Left renal cortex interstitium (tissue), 4 donors: ENCODE measurements at regions not wholly inside any gene's neighbourhood (a gene's known extent, or its start where the extent isn't known, plus 50 kb on each side); places are given as distances from the start of the nearest gene placed in this dataset.

Experiments used
- DNase-seq, 4 donors: peaks; one replicate each; pipeline ENCODE4 v3.0.0-alpha.2; 2013; ENCODE audit warnings: low read depth in 4 of 4, low spot score in 2 of 4, missing footprints in 1 of 4

DNA sequence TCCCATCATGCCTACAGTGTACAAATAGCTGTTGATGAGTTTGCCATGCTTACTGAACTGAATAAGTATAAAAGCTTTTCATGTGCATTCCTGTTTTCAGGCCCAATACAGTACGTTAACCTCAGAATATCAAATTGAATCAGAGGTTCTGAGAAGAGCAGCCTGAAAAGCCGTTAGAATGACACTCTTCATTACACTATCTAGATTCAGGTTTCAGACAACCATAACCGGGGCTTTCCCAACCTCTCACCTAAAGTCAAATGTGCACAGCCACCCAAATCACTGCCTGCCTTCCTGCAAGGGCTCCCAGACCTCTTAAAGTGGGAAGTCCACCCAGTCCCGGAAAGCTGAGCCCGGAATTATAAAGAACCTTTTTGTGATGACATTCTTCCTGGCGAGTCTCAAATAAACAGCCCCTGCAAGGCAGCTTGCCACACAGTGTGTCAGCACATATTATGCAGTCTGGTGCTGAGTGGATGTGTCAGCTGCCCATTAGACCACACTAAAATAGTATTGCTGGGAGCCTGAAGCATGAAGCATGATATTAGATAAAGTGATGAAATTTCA is 245.8 kb downstream of the TLE4 start:
- DNase-seq, result no peak

DNA sequence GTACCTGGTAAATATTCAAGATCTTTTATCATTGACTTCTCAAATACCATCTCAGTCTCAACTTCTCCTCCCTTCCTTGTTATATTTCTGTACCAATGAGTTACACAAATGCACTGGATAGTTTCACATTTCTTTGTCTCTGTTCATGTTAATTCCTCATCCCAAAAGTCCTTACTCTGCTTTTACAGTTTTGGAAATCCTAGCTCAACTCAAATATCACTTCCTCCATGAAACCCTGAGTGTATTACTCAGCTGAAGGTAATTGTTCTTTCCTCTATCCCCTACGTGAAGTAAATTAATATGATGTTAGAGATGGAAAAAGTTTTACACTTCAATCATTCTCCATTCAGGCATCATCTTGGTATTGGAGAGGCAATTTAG is 241.5 kb downstream of the TLE4 start:
- no peak for DNase-seq

DNA sequence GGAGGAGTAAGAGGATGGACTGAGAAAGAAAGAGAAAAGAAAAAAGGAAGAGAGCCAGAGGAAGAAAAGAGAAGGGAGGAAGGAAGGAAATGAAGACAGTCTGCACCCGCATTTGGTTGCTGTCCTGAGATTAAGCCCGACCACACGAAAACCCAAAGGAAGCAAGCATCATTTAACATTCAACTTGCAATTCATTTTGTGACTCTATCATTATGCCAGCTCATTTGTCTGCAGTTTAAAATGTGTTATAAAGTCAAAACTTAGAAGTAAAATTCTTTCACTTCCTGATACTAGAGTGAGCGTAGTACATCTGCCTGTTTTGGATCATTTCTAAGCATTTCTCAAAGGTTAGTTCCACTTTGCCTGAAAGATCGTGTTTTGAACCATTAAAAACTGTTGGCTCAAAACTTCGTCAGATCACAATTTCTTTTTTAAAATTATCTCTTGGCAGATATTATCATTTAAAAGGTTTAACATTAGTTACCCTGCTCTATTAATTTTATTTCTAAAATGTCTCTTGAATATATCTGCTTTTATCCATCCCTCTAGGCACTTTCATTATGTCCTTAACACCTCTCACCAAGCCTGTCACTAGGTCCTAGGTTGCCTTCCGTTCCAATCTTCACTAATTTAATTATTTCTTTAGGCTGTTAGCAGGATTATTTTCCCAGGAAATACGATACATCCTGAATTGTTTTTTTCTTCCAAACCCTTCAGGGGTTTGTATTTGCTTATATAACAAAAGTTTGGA is 240.9 kb downstream of the TLE4 start:
- DNase-seq, result no peak

DNA sequence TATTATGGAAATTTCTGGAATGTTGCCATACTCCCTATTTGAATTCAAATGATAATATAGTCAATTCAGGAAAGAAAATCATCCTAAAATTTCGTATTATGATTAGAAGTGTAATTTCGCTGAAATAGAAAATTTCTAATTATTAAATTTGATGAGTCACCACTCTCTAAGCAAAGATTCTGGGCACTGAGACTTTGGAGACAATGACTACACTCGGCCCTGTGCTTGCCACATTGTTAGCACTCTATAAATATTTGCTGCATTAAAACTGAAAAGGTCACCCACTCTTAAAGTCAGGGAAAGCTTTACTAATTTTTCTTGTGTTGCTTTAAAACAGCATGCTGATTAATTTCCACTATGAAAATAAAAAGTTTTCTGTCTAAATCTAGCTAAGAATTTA is 240.3 kb downstream of the TLE4 start:
- DNase-seq, result no peak

DNA sequence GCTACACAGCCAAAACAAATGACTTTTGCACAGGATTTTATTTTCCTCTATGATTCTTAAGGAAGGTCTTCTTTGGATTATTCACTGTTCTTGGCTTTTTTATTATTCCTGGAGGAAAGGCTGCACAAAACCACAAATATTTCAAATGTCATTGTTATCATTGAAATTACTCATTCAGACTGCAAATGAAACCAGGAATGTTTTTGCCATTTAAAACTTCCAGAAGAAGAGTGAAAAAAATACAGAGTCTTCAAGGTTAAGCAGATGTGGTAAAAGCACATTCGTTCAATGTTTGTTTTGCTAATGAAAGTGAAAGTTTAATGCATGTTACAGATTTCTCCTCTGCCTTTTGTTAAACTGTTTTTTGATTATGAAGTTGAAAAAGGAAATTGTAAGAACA is 238.2 kb downstream of the TLE4 start:
- no peak for DNase-seq

DNA sequence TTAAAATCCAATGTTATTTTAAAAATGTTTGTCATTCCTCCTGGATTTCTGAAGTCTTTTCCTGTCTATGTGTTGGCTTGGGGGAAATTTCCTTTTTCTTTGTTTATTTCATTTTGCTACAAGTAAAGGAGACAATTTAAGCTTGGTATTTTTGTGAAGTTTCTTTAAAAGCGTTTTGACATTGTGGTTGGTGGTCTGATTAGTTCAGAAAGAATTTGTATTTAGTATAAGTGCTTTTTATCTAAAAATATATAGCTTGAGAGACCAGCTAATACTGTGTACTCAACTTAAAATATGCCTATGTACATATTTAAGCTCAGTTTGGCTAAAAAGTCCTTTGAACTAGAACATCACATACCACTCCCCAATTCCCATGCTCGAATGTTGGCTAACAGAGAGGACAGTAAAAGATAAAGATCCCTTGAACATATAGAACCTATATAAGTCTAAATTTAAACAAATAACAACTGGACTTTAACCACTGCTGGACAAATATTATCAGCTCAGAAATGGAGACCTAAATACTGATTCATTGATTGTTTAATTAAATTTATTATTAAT is 237.6 kb downstream of the TLE4 start:
- DNase-seq, result no peak

DNA sequence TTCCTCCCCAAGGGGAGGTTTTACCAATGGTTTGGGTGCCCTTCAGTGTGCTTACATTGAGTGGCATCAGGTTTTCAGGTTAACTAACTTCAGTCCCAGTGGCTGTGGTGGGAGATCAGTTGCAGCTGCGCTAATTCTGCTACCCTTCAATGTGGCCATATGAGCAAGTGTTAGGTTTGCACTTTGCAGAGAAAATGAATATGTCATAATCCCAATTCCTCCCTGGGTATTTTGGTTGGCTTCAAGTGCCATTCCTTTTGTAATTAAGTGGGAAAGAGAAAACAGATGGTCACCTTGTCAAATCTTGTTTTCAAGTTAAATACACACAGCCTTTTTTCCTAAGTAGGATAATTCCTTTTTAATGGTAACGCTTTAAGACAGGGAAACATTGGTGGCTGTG is 236.2 kb downstream of the TLE4 start:
- no peak for DNase-seq

DNA sequence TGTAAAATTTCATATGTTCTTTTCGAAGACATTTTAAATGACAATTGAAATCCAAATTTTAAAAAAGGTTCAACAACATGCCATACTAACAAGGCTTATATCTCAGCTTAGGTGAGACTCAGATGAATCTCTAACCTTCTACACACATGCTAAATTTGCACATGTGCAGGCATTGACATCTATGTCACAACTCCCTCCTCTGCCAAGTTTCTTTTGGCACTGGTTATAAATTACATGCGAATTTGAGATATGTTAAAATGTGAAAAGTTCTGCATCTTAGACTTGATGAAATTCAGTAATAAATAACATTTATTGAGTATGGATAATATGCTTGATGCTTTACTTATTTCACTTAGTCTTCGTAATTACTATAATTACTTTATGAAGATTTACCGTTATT is 234.3 kb downstream of the TLE4 start:
- no peak for DNase-seq

DNA sequence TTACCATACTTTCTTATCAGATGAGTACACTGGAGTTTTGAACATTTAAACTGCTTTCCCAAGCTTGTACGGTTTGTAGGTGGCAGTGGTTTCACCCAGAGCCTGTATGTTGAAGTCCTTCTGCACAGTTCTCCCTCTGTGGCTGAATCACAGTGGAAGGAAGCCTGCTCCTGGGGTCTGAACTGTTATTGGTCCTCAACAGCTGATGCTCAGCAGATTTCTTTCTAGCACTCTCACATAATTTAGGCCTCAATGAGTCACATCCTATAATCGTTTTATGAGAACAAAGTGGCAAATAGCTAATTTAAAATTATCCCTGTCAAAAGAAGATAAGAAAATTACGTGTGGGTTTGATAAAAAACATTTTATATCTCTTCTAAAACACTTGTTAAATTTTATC is 229.7 kb downstream of the TLE4 start:
- DNase-seq, result no peak

DNA sequence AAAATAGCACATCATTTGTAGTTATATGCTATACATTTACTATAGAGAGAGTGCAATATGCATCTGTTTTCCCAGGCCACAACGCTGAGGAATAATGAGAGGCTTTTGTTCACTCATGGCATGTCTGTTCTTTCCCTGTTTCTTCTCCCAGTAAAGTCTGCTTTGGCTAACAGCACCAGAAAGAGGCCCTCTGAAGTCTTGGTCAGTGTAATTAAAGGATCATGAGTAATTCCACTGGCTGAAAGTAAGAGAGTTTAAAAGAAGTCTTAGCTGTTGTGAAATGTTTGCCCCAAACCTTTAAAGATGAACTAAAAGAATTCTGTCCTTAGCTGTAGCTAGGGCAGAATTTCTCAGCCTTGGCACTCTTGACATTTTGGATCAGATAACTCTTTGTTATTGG is 228.8 kb downstream of the TLE4 start:
- no peak for DNase-seq

DNA sequence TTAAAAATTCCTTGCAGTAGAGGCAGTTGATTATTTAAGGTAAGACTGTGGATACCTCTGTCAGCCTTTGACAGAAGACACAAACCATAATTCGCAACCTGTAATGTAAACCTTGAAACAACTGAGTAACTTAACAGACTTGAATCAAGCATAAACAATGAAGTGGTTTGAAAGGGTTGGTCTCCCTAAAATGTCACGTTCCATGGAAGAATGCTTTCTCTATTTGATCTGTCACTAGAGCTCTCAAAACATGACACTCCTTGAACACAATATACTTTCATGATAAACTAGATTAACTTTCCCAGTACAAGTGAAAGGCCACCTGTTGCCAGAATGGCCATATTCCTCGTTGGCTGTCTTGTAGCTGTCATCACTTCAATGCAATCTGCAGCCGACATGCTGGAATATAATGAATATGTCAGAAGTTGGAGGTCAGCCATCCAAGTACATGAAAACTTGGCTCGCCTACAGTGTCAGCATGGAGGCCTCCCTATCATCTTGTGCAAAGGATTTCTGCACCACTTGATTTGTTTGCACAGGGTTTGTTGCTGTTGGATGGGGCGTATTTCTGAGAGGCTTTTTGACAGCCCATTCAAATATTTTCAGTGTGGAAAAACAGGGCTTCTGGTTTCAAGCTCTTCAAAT is 228.0 kb downstream of the TLE4 start:
- DNase-seq, result no peak

DNA sequence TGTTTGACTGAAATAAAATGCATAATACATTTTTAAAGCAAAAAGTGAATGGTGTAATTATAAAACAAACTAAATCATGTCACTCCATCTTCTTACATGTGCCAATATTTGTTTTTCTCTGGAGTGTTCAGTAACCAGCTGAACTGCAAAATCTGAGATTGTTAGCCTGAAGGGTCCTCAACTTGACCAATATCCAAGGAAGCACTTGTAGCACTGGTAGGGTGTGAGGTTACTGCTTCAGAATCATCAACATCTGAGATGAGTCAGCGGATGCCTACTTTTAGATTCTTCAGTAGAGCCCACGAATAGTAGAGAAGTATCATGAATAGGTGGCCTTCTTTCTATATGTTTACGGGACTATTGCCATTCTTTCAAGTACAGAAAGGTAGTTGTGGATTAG is 226.7 kb downstream of the TLE4 start:
- no peak for DNase-seq

DNA sequence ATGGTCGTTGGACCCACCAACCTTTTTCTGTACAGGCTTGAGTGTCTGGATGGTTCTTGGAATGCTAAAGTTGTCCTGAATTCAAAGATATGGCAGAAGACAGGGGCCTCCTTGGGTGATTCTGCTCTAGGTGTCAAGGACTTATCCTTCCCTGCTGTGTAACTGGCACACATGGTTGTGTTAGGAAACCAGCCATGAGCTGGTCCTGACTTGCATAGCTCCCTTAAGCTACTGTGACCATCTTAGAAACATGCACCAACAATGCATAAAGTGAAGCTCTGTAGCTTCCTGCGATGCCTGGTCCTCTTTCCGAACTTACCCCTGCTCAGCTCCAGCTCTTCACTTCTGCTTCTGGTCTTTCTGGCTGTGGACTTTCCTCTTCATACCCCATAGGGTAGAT is 224.6 kb downstream of the TLE4 start:
- no peak for DNase-seq

DNA sequence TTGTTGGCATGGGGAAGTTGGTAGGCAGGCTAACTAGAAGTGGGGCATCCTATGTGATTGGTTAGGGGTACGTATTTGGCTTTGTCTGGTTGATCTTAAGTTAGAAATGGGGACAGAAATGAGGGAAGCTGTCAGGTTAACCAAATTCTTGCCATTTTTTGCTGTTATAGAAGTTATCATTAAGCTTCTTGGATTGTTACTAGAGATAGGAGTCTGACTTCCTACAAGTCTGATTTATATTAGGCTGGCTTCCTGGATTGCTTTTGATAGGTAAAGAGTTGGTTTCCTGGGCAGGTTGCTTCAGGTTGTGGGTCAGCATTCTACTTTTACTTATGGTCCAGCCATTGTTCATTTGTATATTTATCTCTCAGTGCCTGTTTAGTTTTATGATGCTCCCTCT is 216.9 kb downstream of the TLE4 start:
- no peak for DNase-seq

DNA sequence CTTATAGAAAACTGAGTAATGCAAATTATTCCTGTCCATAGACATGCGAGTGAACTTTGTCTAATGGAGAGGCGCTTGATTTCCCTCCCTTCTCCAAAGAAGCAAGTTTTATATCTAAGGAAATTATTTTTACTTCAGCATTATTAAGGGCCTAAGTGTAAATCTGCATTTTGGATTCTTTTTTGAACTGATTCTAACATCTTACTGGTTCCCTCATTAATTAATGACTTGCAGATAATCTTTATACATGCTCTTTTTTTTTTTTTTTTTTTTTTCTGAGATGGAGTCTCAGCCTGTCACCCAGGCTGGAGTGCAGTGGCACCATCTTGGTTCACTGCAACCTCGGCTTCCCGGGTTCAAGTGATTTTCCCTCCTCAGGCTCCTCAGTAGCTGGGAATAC is 209.5 kb downstream of the TLE4 start:
- DNase-seq, result no peak

DNA sequence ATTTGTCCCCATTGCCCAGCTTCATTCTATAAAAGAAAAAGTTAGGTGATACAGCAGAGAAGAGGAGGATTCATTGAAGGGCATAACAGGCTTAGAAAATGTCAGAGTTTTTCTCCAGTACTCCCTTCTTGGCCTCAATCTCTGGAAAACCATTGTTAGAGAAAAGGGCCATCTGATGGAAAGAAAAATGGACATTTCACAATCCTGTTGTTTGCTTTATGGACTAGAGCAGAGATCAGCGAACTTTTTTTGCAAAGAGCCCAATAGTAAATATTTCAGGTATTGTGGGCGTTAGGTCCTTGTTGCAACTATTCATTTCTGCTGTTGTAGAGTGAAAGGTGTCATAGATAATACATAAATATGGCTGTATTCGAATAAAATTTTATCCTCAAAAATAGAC is 208.8 kb downstream of the TLE4 start:
- no peak for DNase-seq

DNA sequence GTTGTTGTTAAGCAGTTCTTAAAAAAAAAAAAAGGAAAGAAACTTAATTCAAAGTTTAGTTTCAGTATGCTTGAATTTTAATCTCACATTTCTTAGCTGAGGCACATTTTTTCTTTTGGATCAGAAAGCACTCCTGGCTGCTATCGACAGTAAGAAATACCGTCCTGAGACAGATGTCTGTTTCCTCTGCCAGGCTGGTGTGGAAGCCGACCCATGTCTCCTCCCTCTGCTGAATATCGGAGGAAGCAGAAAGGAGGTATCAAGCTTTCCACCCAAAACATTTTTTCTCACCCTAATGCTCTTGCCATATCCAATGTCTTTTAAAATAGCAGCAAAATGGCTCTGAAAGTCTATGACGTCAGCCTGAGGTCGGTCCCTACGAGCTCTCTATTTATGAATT is 208.1 kb downstream of the TLE4 start:
- no peak for DNase-seq

DNA sequence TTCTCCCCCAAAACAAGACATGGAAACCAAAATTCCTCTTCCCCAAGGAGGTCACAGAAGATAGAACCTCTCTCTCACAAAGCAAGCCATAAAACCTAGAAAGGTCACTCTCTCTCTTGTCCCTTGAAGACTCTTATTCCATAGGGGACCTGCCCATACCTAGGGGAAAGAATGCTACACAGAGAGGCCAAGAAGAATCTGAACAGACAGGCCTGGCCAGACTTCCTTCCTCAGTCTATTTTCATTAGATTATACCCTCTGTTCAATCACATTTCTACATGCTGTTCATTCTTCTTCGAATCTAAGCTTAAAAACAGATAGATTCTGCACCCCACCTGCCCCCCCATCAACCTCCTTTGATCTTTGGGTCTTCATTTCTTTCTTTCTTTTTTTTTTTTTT is 206.8 kb downstream of the TLE4 start:
- no peak for DNase-seq

DNA sequence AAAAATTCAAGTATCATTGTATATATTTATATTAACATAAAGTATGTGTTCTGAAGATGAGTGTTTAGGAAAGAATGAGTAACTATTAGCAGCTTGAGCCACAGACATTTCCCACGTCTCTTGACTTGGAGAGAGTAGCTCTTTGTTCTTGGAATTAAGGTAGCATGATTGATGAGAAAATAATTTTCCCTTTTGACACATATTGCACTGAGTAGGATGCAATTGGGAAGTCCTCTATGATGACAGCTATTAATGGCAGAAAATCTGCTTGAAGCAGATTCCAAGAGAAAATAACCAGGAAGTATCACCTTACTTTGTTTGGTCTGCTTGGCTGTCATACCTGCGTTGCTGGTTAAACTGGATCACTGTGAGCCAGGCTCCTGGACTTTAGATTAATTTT is 204.8 kb downstream of the TLE4 start:
- DNase-seq, result no peak
